IPS-18a (cell line): ENCODE measurements at regions not wholly inside any gene's neighbourhood (a gene's known extent, or its start where the extent isn't known, plus 50 kb on each side); places are given as distances from the start of the nearest gene placed in this dataset.

Source experiments
- H3K27ac ChIP-seq: one replicate; pipeline ENCODE4 v1.5.1; 2013; ENCODE audit warnings: low read length
- H3K27me3 ChIP-seq: one replicate; pipeline ENCODE4 v1.6.1; 2013; ENCODE audit warnings: mild to moderate bottlenecking, low read length; ENCODE audit not compliant: control insufficient read depth, insufficient read depth
- H3K36me3 ChIP-seq: one replicate; pipeline ENCODE4 v1.6.1; 2013; ENCODE audit warnings: low read depth, low read length; ENCODE audit not compliant: control insufficient read depth
- H3K4me1 ChIP-seq: one replicate; pipeline ENCODE4 v1.6.1; 2013; ENCODE audit warnings: low read depth, low read length; ENCODE audit not compliant: control insufficient read depth
- H3K4me3 ChIP-seq: one replicate; pipeline ENCODE4 v1.5.1; 2013; ENCODE audit warnings: low read length
- H3K9ac ChIP-seq: one replicate; pipeline ENCODE4 v1.6.1; 2013; ENCODE audit warnings: mild to moderate bottlenecking, low read length, moderate library complexity
- H3K9me3 ChIP-seq: one replicate; pipeline ENCODE4 v1.6.1; 2013; ENCODE audit warnings: low read depth, low read length; ENCODE audit not compliant: control insufficient read depth

DNA sequence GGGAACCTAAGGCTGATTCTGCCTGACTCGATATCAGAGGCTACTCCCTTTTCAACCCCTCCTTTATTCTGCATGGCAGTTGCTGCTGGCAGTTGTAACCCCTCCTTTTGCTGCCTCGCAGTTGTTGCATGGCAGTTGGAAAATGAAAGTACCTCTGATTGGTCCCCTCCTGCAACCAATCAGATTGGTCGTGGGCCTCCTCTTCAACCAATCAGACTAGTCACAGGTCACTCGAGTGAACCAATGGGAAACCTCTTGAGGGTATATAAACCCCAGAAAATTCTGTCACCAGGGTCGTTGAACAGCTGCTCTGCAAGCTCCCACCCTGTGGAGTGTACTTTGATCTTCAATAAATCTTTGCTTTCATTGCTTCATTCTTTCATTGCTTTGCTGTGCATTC is 294.3 kb upstream of the SLC8A1 start:
- Histone ChIP-seq H3K9ac (no peak overlapping the region), H3K9me3 (no peaks in the 10 kb centered on the region), H3K36me3 (no peaks in the 10 kb centered on the region), H3K4me1 (no peaks in the 10 kb centered on the region), H3K4me3 (no peak overlapping the region), H3K27ac (no peak overlapping the region), H3K27me3 (no peaks in the 10 kb centered on the region)

DNA sequence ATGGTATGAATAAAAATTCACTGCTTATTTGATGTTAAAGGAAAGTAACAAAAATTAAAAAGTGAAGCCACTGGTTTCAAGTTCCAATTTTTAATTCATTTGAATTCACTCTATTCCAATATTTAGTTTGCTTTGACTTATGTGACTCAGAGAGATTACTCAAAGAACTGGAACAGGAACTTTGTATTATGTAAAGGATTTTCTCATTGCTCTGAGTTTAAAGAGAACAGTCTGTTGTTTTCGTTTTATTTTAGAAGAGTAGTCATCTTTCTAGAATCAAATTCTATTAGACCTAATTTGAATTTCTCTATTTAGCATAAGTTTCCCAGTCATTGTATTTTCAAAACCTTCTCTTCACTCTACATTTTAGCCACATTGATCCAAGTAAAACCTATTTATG is 300.1 kb upstream of the SLC8A1 start:
- Histone ChIP-seq H3K4me3 (no peak overlapping the region), H3K36me3 (no peaks in the 10 kb centered on the region), H3K9me3 (no peaks in the 10 kb centered on the region), H3K27me3 (no peaks in the 10 kb centered on the region), H3K27ac (no peak overlapping the region), H3K4me1 (peaks cover 3% of the 10 kb centered on the region), H3K9ac (no peak overlapping the region)

DNA sequence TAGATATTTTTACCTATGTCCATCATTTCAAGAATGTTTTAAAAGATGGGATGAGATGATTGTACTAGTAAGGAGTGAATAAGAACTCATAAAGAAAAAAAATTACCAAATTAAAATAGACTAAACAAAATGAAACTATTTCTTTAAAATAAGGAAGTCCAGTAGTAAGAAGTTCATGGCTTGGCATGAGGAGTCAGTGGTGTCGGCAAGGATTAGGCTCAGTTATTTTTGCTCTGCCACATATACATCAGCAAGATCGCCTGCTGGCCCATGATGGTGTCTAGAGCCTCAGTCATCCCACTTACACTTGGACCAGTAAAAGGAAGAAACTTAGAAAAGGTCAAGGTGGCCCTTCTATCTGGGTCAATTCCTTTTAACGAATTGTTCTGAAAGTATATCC is 300.9 kb upstream of the SLC8A1 start:
- H3K4me3 ChIP-seq = no peak overlapping the region
- H3K27me3 ChIP-seq = no peaks in the 10 kb centered on the region
- H3K4me1 ChIP-seq = peaks cover 3% of the 10 kb centered on the region
- H3K36me3 ChIP-seq = no peaks in the 10 kb centered on the region
- H3K9me3 ChIP-seq = no peaks in the 10 kb centered on the region
- H3K9ac ChIP-seq = no peak overlapping the region
- no peak overlapping the region for H3K27ac ChIP-seq

DNA sequence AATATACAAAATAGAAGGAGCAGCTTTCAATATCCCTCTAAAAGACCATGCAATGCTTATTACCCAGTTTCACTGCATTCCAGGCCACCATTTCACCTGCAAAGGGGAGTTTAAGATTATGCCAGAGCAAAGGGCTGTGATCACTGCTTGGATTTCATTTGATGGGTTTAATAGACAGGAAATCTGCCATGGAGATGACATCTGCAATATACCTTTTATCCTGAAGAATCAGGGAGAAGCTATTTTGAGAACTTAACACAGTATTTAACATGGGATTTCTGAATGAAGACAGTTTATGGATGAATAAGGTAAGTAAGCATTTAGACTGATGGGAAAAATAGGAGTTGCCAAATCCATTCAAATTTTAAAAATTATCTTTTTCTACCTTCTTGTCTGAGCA is 303.0 kb upstream of the SLC8A1 start:
- Histone ChIP-seq H3K27me3 (no peaks in the 10 kb centered on the region), H3K36me3 (no peaks in the 10 kb centered on the region), H3K27ac (no peak overlapping the region), H3K4me1 (peaks cover 3% of the 10 kb centered on the region), H3K9me3 (no peaks in the 10 kb centered on the region), H3K4me3 (no peak overlapping the region), H3K9ac (no peak overlapping the region)

DNA sequence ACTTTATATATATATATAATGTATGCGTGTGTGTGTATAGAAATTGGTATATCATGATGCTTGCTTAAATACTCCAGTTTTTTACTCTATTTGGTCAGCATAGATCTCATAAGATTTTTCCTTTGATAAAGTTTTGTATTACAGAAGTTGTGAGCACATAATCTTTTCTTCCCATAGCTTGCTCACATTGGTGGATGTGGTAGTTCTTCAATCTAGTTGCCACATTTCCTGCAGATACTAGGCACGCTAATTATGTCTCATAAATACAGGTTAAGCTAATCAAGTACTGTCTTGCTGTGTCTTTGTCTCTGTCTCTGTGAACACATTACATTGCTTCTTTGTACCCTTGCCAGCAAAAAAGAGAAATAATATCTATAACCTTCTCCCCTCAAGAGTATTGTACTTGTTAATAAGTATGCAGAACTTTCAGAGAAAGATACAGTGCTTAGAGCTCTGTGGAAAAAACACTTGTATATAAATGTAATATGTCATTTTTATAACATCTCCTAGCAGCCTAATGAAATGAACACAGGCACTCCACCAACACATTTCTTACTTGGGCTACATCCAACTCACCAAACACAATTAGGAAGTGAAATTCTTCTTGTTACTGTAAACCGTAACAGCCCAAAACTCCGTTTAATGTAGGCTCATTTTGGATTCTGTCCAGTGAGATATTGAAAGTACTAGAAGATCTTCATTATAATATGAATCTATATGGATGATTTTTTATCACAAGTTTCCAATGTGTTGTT is 306.7 kb upstream of the SLC8A1 start:
- Histone ChIP-seq H3K9ac (no peak overlapping the region), H3K9me3 (no peaks in the 10 kb centered on the region), H3K27ac (no peak overlapping the region), H3K4me3 (no peak overlapping the region), H3K36me3 (no peaks in the 10 kb centered on the region), H3K27me3 (no peaks in the 10 kb centered on the region), H3K4me1 (no peaks in the 10 kb centered on the region)

DNA sequence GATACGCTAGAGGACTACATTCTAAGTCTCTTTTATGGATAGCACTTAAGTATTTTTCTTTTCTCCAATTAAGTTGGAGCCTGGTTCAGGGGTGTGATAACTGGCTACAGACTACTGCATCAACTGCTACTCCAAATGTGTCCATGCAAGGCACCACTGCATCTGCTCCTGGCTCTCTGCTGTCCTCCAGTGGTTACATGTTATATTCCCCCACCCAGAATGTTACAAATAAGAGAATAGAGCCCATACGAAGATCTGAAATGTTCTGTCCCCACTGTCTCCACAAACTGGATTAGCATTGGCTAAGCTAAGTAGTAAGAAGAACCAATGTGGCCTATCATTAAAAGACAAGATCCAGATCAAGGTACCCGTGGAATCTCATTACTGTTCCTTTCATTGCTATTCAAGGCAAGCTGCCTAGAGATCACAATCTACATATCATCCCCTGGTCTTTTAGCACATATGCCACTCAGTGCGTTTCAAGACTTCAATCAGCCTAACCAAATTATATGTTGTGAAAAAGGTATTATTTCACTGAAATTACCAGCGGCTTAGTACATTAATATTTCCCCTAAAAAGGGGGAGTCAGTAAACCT is 308.3 kb upstream of the SLC8A1 start:
- H3K36me3 ChIP-seq = no peaks in the 10 kb centered on the region
- H3K4me3 ChIP-seq = no peak overlapping the region
- H3K27ac ChIP-seq = no peak overlapping the region
- H3K9ac ChIP-seq = no peak overlapping the region
- no peaks in the 10 kb centered on the region for H3K9me3 ChIP-seq
- no peaks in the 10 kb centered on the region for H3K4me1 ChIP-seq
- H3K27me3 ChIP-seq = no peaks in the 10 kb centered on the region

DNA sequence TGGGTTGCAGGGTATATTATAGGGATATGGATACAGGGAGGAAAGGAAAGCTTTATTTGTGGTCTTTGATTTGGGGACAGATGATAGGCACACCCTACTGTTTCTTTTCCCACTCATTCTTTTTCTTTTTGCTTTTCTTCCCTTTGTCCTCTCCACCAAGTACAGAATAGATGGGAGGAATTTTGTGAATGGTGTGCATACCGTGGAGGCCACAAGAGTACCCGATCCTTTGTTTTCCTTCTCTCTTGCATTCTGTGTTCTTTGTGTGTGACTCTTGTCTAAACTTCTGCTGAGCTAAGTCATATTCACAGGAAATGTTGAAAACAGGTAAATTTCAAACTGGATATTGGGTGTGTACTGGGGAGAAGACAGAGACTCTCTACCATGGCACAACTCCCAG is 321.4 kb upstream of the SLC8A1 start:
- no peaks in the 10 kb centered on the region for H3K9me3 ChIP-seq
- no peaks in the 10 kb centered on the region for H3K36me3 ChIP-seq
- no peak overlapping the region for H3K27ac ChIP-seq
- peaks cover 6% of the 10 kb centered on the region for H3K4me1 ChIP-seq
- H3K9ac ChIP-seq = no peak overlapping the region
- no peaks in the 10 kb centered on the region for H3K27me3 ChIP-seq
- H3K4me3 ChIP-seq = no peak overlapping the region

DNA sequence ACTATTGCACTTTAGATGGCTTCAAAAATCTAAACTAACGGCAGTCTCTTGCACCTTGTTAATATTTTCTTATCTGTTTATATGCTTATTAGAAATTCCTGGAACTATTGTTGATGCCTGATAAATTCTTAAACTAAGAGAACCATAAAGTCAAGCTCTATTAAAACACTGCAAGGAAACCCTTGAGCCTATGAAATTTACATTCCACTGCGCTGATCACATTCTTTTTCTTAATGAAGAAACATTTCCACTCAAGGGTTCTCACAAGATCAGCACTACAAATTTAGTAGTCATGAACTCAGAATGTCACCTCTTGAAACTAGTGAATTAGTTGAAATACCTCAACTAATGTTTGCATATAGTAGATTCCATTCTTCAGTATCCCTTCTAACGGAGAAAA is 331.8 kb upstream of the SLC8A1 start:
- no peak overlapping the region for H3K9ac ChIP-seq
- H3K4me3 ChIP-seq = no peak overlapping the region
- H3K4me1 ChIP-seq = no peaks in the 10 kb centered on the region
- H3K27ac ChIP-seq = no peak overlapping the region
- H3K36me3 ChIP-seq = no peaks in the 10 kb centered on the region
- H3K27me3 ChIP-seq = no peaks in the 10 kb centered on the region
- no peaks in the 10 kb centered on the region for H3K9me3 ChIP-seq

DNA sequence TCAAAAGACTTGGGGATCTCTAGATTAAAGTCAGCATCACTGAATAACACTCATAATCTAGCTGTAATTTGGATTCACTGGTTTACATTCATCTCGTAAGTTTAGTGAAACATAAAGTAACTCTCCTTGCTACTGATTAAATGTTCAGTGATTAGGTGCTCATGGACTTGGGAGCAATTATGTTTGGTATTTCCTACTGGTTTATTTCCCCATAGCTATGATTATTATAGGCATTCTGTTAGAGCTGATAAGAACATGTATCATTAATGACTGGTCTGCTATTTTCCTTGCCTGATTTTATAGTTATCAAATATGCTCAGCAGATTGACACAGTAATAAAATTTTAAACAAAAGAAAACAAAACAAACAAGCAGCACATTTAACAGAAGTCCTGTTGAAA is 334.7 kb upstream of the SLC8A1 start:
- H3K9me3 ChIP-seq = no peaks in the 10 kb centered on the region
- H3K27ac ChIP-seq = no peak overlapping the region
- no peaks in the 10 kb centered on the region for H3K4me1 ChIP-seq
- no peak overlapping the region for H3K9ac ChIP-seq
- no peaks in the 10 kb centered on the region for H3K36me3 ChIP-seq
- no peak overlapping the region for H3K4me3 ChIP-seq
- no peaks in the 10 kb centered on the region for H3K27me3 ChIP-seq

DNA sequence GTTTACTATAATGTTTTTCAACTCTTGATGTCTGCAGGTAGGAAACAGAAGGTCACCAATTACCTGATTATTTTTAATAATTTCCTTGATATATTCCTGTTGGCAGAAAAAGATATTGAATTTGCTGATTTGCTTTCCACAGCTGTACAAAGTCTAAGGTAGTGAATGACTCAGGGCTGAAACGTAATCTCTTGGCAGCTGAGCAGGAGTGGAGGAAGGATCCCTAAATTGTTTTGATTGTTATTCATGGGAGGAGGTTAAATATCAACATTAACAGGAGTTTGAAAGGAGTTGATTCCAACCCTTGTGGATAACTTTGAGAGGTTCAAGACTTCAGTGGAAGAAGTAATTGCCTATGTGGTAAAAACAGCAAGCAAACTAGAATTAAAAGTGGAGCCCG is 345.2 kb upstream of the SLC8A1 start:
- Histone ChIP-seq H3K36me3 (no peaks in the 10 kb centered on the region), H3K9ac (no peak overlapping the region), H3K9me3 (no peaks in the 10 kb centered on the region), H3K27me3 (no peaks in the 10 kb centered on the region), H3K27ac (no peak overlapping the region), H3K4me1 (peaks cover 7% of the 10 kb centered on the region), H3K4me3 (no peak overlapping the region)

DNA sequence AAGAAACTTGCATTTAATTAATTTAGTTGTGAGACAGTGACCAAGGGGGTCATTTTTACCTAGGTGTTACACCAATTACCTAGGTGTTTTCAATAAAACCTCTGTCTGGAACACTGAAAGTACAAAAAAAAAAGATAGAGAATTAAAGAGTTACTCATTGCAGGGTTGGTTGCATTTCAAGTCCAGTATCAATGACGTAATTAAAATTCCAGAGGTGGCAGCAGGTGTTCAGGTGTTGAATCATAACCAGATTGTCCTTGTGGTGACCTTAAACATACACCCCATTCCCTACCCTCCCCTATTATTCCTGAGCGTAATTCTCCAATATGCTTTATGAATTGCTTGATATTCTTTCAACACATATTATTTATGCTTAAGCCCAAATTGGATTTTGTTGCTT is 352.0 kb upstream of the SLC8A1 start:
- Histone ChIP-seq H3K4me3 (no peak overlapping the region), H3K4me1 (no peaks in the 10 kb centered on the region), H3K27me3 (no peaks in the 10 kb centered on the region), H3K9ac (no peak overlapping the region), H3K9me3 (no peaks in the 10 kb centered on the region), H3K27ac (no peak overlapping the region), H3K36me3 (no peaks in the 10 kb centered on the region)

DNA sequence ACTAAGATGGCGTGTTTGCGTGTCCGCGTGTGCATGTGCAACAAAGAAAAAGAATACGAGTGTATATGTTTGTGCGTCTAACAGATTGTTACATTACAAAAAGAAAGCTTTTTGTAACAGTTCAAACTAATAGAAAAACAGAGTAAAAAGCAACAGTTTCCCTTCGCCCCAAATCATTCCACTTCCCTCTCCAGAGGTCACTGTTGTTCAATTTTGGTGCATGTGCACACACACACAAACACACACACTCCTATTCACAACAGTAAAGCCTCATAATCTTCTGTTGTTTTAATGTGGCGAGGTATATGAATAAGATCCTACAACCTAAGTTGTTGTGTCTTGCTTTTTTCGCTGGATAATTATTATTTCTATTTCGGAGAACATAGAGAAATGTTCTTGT is 357.3 kb upstream of the SLC8A1 start:
- H3K9ac ChIP-seq = no peak overlapping the region
- no peaks in the 10 kb centered on the region for H3K9me3 ChIP-seq
- no peak overlapping the region for H3K4me3 ChIP-seq
- H3K36me3 ChIP-seq = no peaks in the 10 kb centered on the region
- H3K4me1 ChIP-seq = no peaks in the 10 kb centered on the region
- no peaks in the 10 kb centered on the region for H3K27me3 ChIP-seq
- H3K27ac ChIP-seq = no peak overlapping the region
